Keratinocyte (primary cell): ENCODE measurements at regions not wholly inside any gene's neighbourhood (a gene's known extent, or its start where the extent isn't known, plus 50 kb on each side); places are given as distances from the start of the nearest gene placed in this dataset.

Source experiments
- DNase-seq: peaks from one replicate; pipeline ENCODE4 v3.0.0-alpha.2; 2011; ENCODE audit warnings: low read depth, missing footprints, low spot score
- FAIRE-seq: peaks from 2 replicates; lab custom pipeline; 2011; peaks lifted over from hg19 to GRCh38; lab: Jason Lieb, UNC
- H2AFZ ChIP-seq: 2 replicates; pipeline ENCODE4 v1.6.0; 2012; ENCODE audit warnings: low read length, control low read depth, inconsistent platforms; ENCODE audit not compliant: control insufficient read depth
- H3K27ac ChIP-seq: 2 replicates; pipeline ENCODE4 v1.5.1; 2011; ENCODE audit warnings: low read length; ENCODE audit not compliant: control insufficient read depth, insufficient read depth
- H3K27me3 ChIP-seq: 3 replicates; pipeline ENCODE4 v1.6.0; 2011; ENCODE audit warnings: low read length; ENCODE audit not compliant: control insufficient read depth, insufficient read depth; ENCODE audit errors: extremely low read depth
- H3K36me3 ChIP-seq, 2 experiments: 2 replicates in 1 of 2; 3 replicates in 1 of 2; pipeline ENCODE4 v1.5.1; 2011; ENCODE audit warnings: low read length in 2 of 2, mild to moderate bottlenecking in 1 of 2; ENCODE audit not compliant: control insufficient read depth in 2 of 2, insufficient read depth in 2 of 2; ENCODE audit errors: extremely low read depth in 1 of 2
- H3K4me1 ChIP-seq: 3 replicates; pipeline ENCODE4 v1.5.1; 2011; ENCODE audit warnings: low read length; ENCODE audit not compliant: control insufficient read depth, insufficient read depth; ENCODE audit errors: extremely low read depth
- H3K4me2 ChIP-seq: 3 replicates; pipeline ENCODE4 v1.6.0; 2011; ENCODE audit warnings: low read depth, low read length; ENCODE audit not compliant: control insufficient read depth, insufficient read depth; ENCODE audit errors: extremely low read depth
- H3K4me3 ChIP-seq, 3 experiments: fragments of 200-600 bp in 1 of 3; sonication (generic) in 1 of 3; 2 replicates in 2 of 3; 3 replicates in 1 of 3; pipeline ENCODE4 v1.5.1; 2011 to 2016; ENCODE audit warnings: low read length in 3 of 3, mild to moderate bottlenecking in 3 of 3, control low read depth in 2 of 3, inconsistent platforms in 1 of 3, low read depth in 1 of 3, mixed read lengths in 1 of 3, mixed run types in 1 of 3, moderate library complexity in 1 of 3; ENCODE audit not compliant: control insufficient read depth in 2 of 3, insufficient read depth in 2 of 3; ENCODE audit errors: extremely low read depth in 1 of 3
- H3K79me2 ChIP-seq: 2 replicates; pipeline ENCODE4 v1.6.0; 2012; ENCODE audit warnings: low read length; ENCODE audit not compliant: control insufficient read depth, insufficient read depth
- H3K9ac ChIP-seq: 3 replicates; pipeline ENCODE4 v1.6.0; 2011; ENCODE audit warnings: low read length; ENCODE audit not compliant: control insufficient read depth, insufficient read depth; ENCODE audit errors: extremely low read depth
- H3K9me1 ChIP-seq: 3 replicates; pipeline ENCODE4 v1.6.0; 2011; ENCODE audit warnings: low read length; ENCODE audit not compliant: control insufficient read depth, insufficient read depth; ENCODE audit errors: extremely low read depth
- H3K9me3 ChIP-seq: 2 replicates; pipeline ENCODE4 v1.5.1; 2012; ENCODE audit warnings: low read depth, low read length; ENCODE audit not compliant: control insufficient read depth
- H4K20me1 ChIP-seq: 3 replicates; pipeline ENCODE4 v1.6.0; 2011; ENCODE audit warnings: low read length; ENCODE audit not compliant: control insufficient read depth, insufficient read depth; ENCODE audit errors: extremely low read depth
- EZH2 ChIP-seq: IDR thresholded peaks from one replicate; pipeline ENCODE4 v1.6.1; 2012; ENCODE audit warnings: inconsistent platforms, mild to moderate bottlenecking, low read length, moderate library complexity
- dilution Hi-C: fragments of 300-500 bp; cut with MboI; formaldehyde crosslinking; loops from one replicate; pipeline ENCODE4 v1.7.0; 2020; ENCODE audit warnings: low sequenced_read_pairs; ENCODE audit not compliant: extremely low pct_ligation_motif_present
- TF ChIP-seq, protein P1 (sequence below), 3 experiments: IDR thresholded peaks in 1 of 3; conservative IDR thresholded peaks in 1 of 3; optimal IDR thresholded peaks in 1 of 3; 2 replicates in 2 of 3; 3 replicates in 1 of 3; pipeline versions ENCODE3 to v1.5.1; 2011; ENCODE audit warnings: low read length in 3 of 3, mild to moderate bottlenecking in 3 of 3, moderate library complexity in 2 of 3, control low read depth in 1 of 3, inconsistent platforms in 1 of 3; ENCODE audit not compliant: insufficient read depth in 2 of 3; ENCODE audit errors: extremely low read depth in 1 of 3

DNA sequence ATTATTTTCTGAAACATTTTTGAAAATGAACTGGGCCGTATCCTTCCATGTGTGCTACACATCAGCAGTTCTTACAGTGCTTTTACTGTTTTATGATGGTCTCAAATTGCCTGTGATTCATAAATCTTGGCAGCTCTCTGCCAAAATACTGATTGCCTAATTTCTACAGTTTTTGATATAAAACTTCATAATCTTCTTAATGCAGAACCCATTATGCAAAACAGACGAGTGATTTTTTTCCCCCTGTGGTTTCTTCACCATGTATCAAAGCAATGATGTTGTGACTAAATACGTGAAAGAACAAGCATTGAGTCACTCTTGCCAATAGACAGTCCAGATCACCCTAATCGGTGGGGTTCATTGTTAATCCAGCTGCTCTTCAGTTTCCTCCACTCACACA is 156.4 kb upstream of the WDR1 start:
- Histone ChIP-seq H3K9me3 (no peaks in the 10 kb centered on the region), H3K9me1 (no peaks in the 10 kb centered on the region), H3K36me3 (no peaks in the 10 kb centered on the region), H3K79me2 (no peaks in the 10 kb centered on the region), H3K27ac (no peak overlapping the region), H2AFZ (no peak overlapping the region), H3K9ac (no peak overlapping the region), H3K4me2 (no peak overlapping the region), H4K20me1 (no peaks in the 10 kb centered on the region), H3K27me3 (no peaks in the 10 kb centered on the region), H3K4me1 (peaks cover 6% of the 10 kb centered on the region), H3K4me3 (no peak overlapping the region)
- dilution Hi-C loops = no loop called here
- TF ChIP-seq, protein P1, sequence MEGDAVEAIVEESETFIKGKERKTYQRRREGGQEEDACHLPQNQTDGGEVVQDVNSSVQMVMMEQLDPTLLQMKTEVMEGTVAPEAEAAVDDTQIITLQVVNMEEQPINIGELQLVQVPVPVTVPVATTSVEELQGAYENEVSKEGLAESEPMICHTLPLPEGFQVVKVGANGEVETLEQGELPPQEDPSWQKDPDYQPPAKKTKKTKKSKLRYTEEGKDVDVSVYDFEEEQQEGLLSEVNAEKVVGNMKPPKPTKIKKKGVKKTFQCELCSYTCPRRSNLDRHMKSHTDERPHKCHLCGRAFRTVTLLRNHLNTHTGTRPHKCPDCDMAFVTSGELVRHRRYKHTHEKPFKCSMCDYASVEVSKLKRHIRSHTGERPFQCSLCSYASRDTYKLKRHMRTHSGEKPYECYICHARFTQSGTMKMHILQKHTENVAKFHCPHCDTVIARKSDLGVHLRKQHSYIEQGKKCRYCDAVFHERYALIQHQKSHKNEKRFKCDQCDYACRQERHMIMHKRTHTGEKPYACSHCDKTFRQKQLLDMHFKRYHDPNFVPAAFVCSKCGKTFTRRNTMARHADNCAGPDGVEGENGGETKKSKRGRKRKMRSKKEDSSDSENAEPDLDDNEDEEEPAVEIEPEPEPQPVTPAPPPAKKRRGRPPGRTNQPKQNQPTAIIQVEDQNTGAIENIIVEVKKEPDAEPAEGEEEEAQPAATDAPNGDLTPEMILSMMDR (optimal IDR thresholded peaks at IDR 0.05 in 1 of 3, IDR thresholded peaks at IDR 0.05 in 1 of 3, conservative IDR thresholded peaks at IDR 0.05 in 1 of 3; ENCODE audit: extremely low read depth in 1 of 3, insufficient read depth in 2 of 3, low read length in 3 of 3) = no peak
- TF ChIP-seq EZH2 = no peak
- FAIRE-seq (no peak), DNase-seq (no peak)

DNA sequence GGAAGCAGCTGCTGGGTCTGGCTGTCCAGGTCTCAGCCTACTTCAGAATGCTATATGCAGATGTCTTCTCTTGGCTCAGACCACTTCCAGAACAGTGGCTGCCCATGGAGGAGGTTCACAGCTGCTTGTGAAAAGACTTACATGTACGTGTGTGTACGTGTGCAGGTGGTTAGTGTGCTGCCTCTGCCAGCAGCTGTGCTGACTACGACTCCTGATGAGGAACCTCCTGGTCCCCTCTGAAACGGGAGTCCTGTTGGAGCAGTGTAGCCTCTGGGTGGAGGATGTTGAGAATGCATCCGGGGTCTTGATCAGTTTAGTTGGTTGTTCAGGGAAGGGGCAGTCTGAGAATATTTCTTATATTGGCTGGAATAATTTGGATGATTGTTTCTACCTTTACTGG is 155.9 kb upstream of the WDR1 start:
- Histone ChIP-seq H3K27me3 (no peaks in the 10 kb centered on the region), H3K36me3 (no peaks in the 10 kb centered on the region), H3K9me3 (no peaks in the 10 kb centered on the region), H3K9me1 (no peaks in the 10 kb centered on the region), H3K79me2 (no peaks in the 10 kb centered on the region), H3K9ac (no peak overlapping the region), H4K20me1 (no peaks in the 10 kb centered on the region), H3K27ac (no peak overlapping the region), H3K4me2 (no peak overlapping the region), H3K4me3 (no peak overlapping the region), H3K4me1 (peaks cover 6% of the 10 kb centered on the region), H2AFZ (no peak overlapping the region)
- no peak for TF ChIP-seq EZH2
- DNase-seq = no peak
- no peak for FAIRE-seq
- dilution Hi-C loops = no loop called here

DNA sequence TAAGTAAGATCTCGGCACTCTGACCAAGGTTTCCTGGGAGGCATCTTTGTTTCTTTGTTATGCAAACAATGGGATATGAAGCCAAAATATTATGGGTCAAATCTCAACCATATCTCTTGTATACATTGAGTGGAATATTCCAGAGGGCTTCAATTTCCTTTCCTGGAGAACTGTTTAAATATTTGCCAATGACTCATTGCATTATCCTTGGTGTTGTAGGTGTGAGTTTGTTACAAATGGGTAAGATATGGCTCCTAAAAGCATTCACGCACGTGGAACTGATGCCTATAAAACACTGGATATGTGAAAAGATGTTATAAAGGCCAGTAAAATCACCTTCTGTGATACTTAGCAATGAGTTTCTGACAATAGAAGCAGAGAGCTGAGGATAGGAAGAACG is 150.5 kb upstream of the WDR1 start:
- FAIRE-seq = no peak
- H3K4me1 ChIP-seq = peaks cover 9% of the 10 kb centered on the region
- TF ChIP-seq, protein P1 (optimal IDR thresholded peaks at IDR 0.05 in 1 of 3, IDR thresholded peaks at IDR 0.05 in 1 of 3, conservative IDR thresholded peaks at IDR 0.05 in 1 of 3; ENCODE audit: extremely low read depth in 1 of 3, insufficient read depth in 2 of 3, low read length in 3 of 3) = no peak
- TF ChIP-seq EZH2 = no peak
- H2AFZ ChIP-seq = peak overlapping the region; percentile 41
- H3K36me3 ChIP-seq = no peaks in the 10 kb centered on the region
- H3K79me2 ChIP-seq = no peaks in the 10 kb centered on the region
- DNase-seq = no peak
- no peaks in the 10 kb centered on the region for H3K9me1 ChIP-seq
- no peak overlapping the region for H3K4me2 ChIP-seq
- H3K9me3 ChIP-seq = no peaks in the 10 kb centered on the region
- H3K9ac ChIP-seq = no peak overlapping the region
- H3K27me3 ChIP-seq = no peaks in the 10 kb centered on the region
- dilution Hi-C loops = no loop called here
- H3K4me3 ChIP-seq = no peak overlapping the region
- H3K27ac ChIP-seq = no peak overlapping the region
- H4K20me1 ChIP-seq = no peaks in the 10 kb centered on the region
